Naive thymus-derived CD8-positive, alpha-beta T cell (primary cell): ENCODE measurements at regions not wholly inside any gene's neighbourhood (a gene's known extent, or its start where the extent isn't known, plus 50 kb on each side); places are given as distances from the start of the nearest gene placed in this dataset.

Experiments used
- ATAC-seq, 2 donors: fragments of 150-1000 bp; cut with Tn5 transposase in 1 of 2; sonication (Bioruptor Pico), chemical (Tn5 transposase) in 1 of 2; 1 replicate in 1 of 2; 2 replicates in 1 of 2; pipeline ENCODE4 v1.10.0; 2021; ENCODE audit warnings: mild to moderate bottlenecking in 2 of 2, moderate library complexity in 2 of 2
- POLR2A ChIA-PET: fragments of 350-600 bp; sonication (Branson Sonifier 250); formaldehyde crosslinking; loops from one replicate; lab custom pipeline; 2021; ENCODE audit warnings: antibody characterized with exemption; lab: Charles Lee
- DNase-seq, 10 donors: peaks; one replicate each; pipeline versions ENCODE4 v3.0.0 to v3.0.0-alpha.2; 2020 to 2022
- H3K27ac Mint-ChIP-seq, 10 donors: one replicate each; pipeline ENCODE4 v1.8.0; 2020 to 2022; ENCODE audit warnings: mild to moderate bottlenecking in 10 of 10, mixed read lengths in 10 of 10, moderate library complexity in 4 of 10, inconsistent platforms in 1 of 10
- H3K27me3 Mint-ChIP-seq, 5 donors: one replicate each; pipeline ENCODE4 v1.8.0; 2021 to 2022; ENCODE audit warnings: mixed read lengths in 5 of 5
- H3K36me3 Mint-ChIP-seq, 3 donors: one replicate each; pipeline ENCODE4 v1.8.0; 2020 to 2022; ENCODE audit warnings: mixed read lengths in 3 of 3, mild to moderate bottlenecking in 2 of 3, inconsistent platforms in 1 of 3
- H3K4me1 Mint-ChIP-seq, 4 donors: one replicate each; pipeline ENCODE4 v1.8.0; 2021 to 2022; ENCODE audit warnings: mixed read lengths in 4 of 4
- H3K4me3 Mint-ChIP-seq, 10 donors: one replicate each; pipeline ENCODE4 v1.8.0; 2020 to 2022; ENCODE audit warnings: mild to moderate bottlenecking in 10 of 10, mixed read lengths in 10 of 10, moderate library complexity in 6 of 10, inconsistent platforms in 1 of 10
- H3K9me3 Mint-ChIP-seq, 9 donors: one replicate each; pipeline ENCODE4 v1.8.0; 2020 to 2022; ENCODE audit warnings: mixed read lengths in 9 of 9, mild to moderate bottlenecking in 3 of 9, inconsistent platforms in 1 of 9, moderate library complexity in 1 of 9

DNA sequence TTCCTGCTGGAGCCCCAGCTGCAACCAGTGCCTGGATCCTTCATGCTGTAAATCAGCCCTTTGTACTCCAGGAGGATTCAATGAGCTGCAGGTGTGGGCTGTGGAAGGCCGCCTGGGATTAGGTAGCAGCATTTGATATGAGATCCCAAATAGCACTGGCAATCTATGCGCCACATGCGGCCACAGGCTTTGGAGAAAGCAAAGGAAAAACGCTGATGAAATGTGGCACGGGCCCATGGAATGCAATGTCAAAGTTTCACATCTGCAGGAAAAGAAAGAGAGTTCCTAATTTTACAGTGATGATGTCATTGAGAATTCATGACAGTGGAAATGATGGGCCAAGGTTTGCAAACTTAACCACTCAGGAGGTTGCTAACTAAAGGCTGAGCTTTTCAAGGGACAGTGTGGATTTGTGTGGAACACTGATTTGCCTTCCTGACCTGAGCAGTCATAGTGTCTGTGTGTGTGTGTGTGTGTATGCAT, 216.4 kb upstream of the OSR1 start:
- no peak for ATAC-seq
- DNase-seq, result no peak
- Mint-ChIP-seq H3K4me1 (no peaks in the 10 kb centered on the region), H3K36me3 (no peaks in the 10 kb centered on the region), H3K9me3 (peaks cover 0 to 3% (median 0%) of the 10 kb centered on the region in 9 donors), H3K27ac (no peak overlapping the region), H3K4me3 (no peak overlapping the region), H3K27me3 (peaks cover 4 to 61% (median 29%) of the 10 kb centered on the region in 5 donors)
- POLR2A ChIA-PET, result no interaction called here

DNA sequence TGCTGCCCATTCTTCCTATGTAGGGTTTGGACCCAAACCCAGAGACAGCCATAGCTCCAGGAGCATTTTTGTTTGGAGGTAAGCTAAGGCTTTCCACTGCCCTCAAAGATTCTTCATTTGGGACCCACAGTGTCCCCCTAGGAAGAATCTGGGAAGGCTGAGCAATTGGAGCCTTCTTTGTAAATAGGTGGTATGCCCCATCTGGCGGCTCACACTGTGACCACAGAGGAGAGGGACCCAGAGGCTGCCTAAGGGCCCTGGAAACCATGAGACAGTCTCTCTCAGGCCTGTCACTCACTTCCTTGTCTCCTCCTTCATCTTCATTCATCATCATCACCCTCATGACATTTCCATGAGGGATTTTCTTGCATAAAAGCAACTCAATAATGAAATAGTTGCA, 215.4 kb upstream of the OSR1 start:
- Mint-ChIP-seq H3K4me1 (no peaks in the 10 kb centered on the region), H3K36me3 (no peaks in the 10 kb centered on the region), H3K27ac (no peak overlapping the region), H3K4me3 (no peak overlapping the region), H3K9me3 (peaks cover 0 to 3% (median 0%) of the 10 kb centered on the region in 9 donors), H3K27me3 (peaks cover 4 to 61% (median 26%) of the 10 kb centered on the region in 5 donors)
- ATAC-seq (no peak), DNase-seq (no peak)
- POLR2A ChIA-PET, result no interaction called here

- DNase-seq, result no peak
- Mint-ChIP-seq H3K4me1 (no peaks in the 10 kb centered on the region), H3K9me3 (peaks cover 0 to 3% (median 0%) of the 10 kb centered on the region in 9 donors), H3K27me3 (peaks cover 4 to 63% (median 26%) of the 10 kb centered on the region in 5 donors), H3K27ac (no peak overlapping the region), H3K4me3 (no peak overlapping the region), H3K36me3 (no peaks in the 10 kb centered on the region)
- ATAC-seq, result no peak
- POLR2A ChIA-PET, result no interaction called here
Observed at GRCh38 chr2:19571773-19572172, 213.3 kb upstream of the OSR1 start.

DNA sequence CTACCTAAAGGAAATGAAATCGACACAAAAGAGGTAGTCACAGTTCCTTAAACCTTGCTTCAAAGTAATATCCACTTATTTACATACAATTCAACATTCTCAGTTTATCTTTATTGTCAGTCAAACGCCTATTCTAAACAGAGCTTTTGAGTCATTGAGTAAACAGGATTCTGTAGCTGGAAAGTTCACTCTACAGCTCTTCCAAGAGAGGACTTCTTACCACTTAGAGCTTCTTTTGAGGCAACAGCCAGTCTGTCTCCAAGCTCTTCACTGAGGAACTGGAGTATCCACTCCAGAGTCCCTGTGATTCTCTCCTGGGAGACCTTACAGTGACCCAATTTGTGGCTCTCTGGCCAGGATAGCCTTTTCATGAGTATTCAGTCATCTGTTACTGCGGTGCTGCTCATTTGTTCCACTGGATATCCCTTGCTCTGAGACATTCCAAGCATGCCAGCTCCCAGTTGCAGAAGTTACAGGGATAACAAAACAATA, 210.9 kb upstream of the OSR1 start:
- Mint-ChIP-seq H3K27ac (no peak overlapping the region), H3K36me3 (no peaks in the 10 kb centered on the region), H3K27me3 (peaks cover 3 to 57% (median 20%) of the 10 kb centered on the region in 5 donors), H3K9me3 (peaks cover 0 to 3% (median 0%) of the 10 kb centered on the region in 9 donors), H3K4me1 (no peaks in the 10 kb centered on the region), H3K4me3 (no peak overlapping the region)
- POLR2A ChIA-PET, result no interaction called here
- ATAC-seq, result no peak
- no peak for DNase-seq

GRCh38 chr2:19568809-19569208, 210.4 kb upstream of the OSR1 start:
- H3K9me3 Mint-ChIP-seq, result peaks cover 0 to 3% (median 0%) of the 10 kb centered on the region in 9 donors
- H3K4me3 Mint-ChIP-seq, result no peak overlapping the region
- ATAC-seq, result no peak
- POLR2A ChIA-PET, result no interaction called here
- DNase-seq, result no peak
- no peaks in the 10 kb centered on the region for H3K36me3 Mint-ChIP-seq
- no peaks in the 10 kb centered on the region for H3K4me1 Mint-ChIP-seq
- peaks cover 4 to 57% (median 22%) of the 10 kb centered on the region in 5 donors for H3K27me3 Mint-ChIP-seq
- no peak overlapping the region for H3K27ac Mint-ChIP-seq

DNA sequence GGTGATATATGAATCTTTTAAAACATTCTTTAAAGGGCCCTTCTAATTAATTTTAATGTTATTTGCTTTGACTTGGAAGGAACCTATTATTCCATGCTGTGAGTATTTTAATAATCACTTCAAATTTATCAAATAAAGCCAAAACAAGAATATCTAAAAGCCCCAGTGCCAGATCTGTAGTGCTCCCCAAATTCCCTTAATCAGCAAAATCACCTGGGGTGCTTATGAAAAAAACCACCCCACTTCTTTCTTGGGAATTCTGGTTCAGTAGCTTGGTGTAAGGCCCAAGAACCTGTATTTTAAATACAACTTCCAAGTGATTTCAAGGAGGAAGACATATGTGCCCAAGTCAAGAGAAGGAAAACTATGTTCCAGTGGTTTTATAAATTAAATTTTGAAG, 202.4 kb upstream of the OSR1 start:
- ATAC-seq (no peak), DNase-seq (no peak)
- H3K27me3 Mint-ChIP-seq, result peaks cover 0 to 39% (median 5%) of the 10 kb centered on the region in 5 donors
- no peaks in the 10 kb centered on the region for H3K36me3 Mint-ChIP-seq
- H3K4me3 Mint-ChIP-seq, result no peak overlapping the region
- peaks cover 0 to 9% (median 4%) of the 10 kb centered on the region in 4 donors for H3K4me1 Mint-ChIP-seq
- POLR2A ChIA-PET, result no interaction called here
- no peak overlapping the region for H3K27ac Mint-ChIP-seq
- no peaks in the 10 kb centered on the region for H3K9me3 Mint-ChIP-seq

- POLR2A ChIA-PET, result no interaction called here
- Mint-ChIP-seq H3K36me3 (no peaks in the 10 kb centered on the region), H3K4me1 (peaks cover 0 to 9% (median 4%) of the 10 kb centered on the region in 4 donors), H3K9me3 (no peaks in the 10 kb centered on the region), H3K27ac (peak overlapping the region in 2 of 10 donors; percentile 11 to 43), H3K27me3 (peaks cover 3 to 48% (median 5%) of the 10 kb centered on the region in 5 donors), H3K4me3 (no peak overlapping the region)
- peak in 1 of 2 donors; percentile 62 for ATAC-seq
- DNase-seq, result peak in 2 of 10 donors; percentile 20 to 25
Observed at GRCh38 chr2:19559596-19560240, 201.3 kb upstream of the OSR1 start.

DNA sequence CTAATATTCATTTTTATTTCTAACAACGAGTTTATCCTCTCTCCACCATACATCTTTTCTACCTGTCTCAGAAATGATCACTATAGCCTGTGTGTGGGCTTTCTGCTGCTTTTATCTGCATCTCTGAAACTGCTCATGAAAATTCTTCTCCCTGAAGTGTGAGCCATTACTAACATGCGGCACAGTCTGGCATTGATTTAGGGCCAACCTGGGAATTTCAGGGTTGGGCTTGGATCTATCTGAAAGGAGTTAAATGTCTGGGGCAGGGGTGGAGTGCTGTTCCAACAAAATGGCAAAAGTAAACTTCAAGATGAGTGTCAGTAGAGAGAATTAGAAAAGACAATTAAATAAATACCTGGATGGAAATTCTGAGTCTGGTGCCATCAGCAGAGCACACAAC, 198.2 kb upstream of the OSR1 start:
- peaks cover 0 to 9% (median 4%) of the 10 kb centered on the region in 4 donors for H3K4me1 Mint-ChIP-seq
- H3K27me3 Mint-ChIP-seq, result peaks cover 0 to 50% (median 11%) of the 10 kb centered on the region in 5 donors
- no peaks in the 10 kb centered on the region for H3K36me3 Mint-ChIP-seq
- no peak overlapping the region for H3K27ac Mint-ChIP-seq
- H3K4me3 Mint-ChIP-seq, result no peak overlapping the region
- POLR2A ChIA-PET, result no interaction called here
- ATAC-seq, result no peak
- DNase-seq, result no peak
- H3K9me3 Mint-ChIP-seq, result no peaks in the 10 kb centered on the region

- Mint-ChIP-seq H3K36me3 (no peaks in the 10 kb centered on the region), H3K9me3 (no peaks in the 10 kb centered on the region), H3K27ac (no peak overlapping the region), H3K27me3 (peaks cover 4 to 55% (median 20%) of the 10 kb centered on the region in 5 donors), H3K4me3 (no peak overlapping the region), H3K4me1 (peaks cover 0 to 5% (median under 1%) of the 10 kb centered on the region in 4 donors)
- ATAC-seq, result no peak
- no peak for DNase-seq
- POLR2A ChIA-PET, result no interaction called here
Observed at GRCh38 chr2:19554520-19554919, 196.1 kb upstream of the OSR1 start.

- DNase-seq, result no peak
- Mint-ChIP-seq H3K27me3 (peaks cover 7 to 62% (median 25%) of the 10 kb centered on the region in 5 donors), H3K4me1 (no peaks in the 10 kb centered on the region), H3K27ac (no peak overlapping the region), H3K9me3 (no peaks in the 10 kb centered on the region), H3K4me3 (no peak overlapping the region), H3K36me3 (no peaks in the 10 kb centered on the region)
- POLR2A ChIA-PET, result no interaction called here
- no peak for ATAC-seq
Observed at GRCh38 chr2:19552270-19552669, 193.8 kb upstream of the OSR1 start.

DNA sequence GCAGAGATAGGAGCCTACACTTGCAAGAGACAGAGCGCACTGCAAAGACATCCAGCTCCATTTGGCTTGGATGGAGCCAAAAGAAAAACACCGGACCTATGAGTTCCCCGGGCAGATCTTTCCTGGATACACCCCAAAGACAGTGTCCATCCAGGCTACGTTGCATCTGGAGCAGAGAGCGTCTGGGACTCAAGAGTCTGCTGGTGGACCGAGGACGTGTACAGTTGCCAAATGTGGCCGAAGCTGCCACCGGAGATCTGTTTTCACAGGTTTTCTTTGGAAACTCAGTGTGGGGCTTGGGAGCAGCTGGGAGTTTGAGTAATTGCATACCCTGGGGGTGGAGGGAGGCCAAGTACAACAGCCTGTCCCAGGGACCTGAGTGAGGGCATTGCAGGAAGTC, 192.3 kb upstream of the OSR1 start:
- POLR2A ChIA-PET, result no interaction called here
- no peak overlapping the region for H3K4me3 Mint-ChIP-seq
- H3K4me1 Mint-ChIP-seq, result no peaks in the 10 kb centered on the region
- DNase-seq, result no peak
- peaks cover 7 to 49% (median 23%) of the 10 kb centered on the region in 5 donors for H3K27me3 Mint-ChIP-seq
- no peak for ATAC-seq
- no peak overlapping the region for H3K27ac Mint-ChIP-seq
- no peaks in the 10 kb centered on the region for H3K36me3 Mint-ChIP-seq
- H3K9me3 Mint-ChIP-seq, result peaks cover 0 to 1% (median 0%) of the 10 kb centered on the region in 9 donors

- no peak for DNase-seq
- H3K4me1 Mint-ChIP-seq, result no peaks in the 10 kb centered on the region
- ATAC-seq, result no peak
- H3K4me3 Mint-ChIP-seq, result no peak overlapping the region
- POLR2A ChIA-PET, result no interaction called here
- no peak overlapping the region for H3K27ac Mint-ChIP-seq
- peaks cover 0 to 9% (median 0%) of the 10 kb centered on the region in 9 donors for H3K9me3 Mint-ChIP-seq
- H3K27me3 Mint-ChIP-seq, result peaks cover 7 to 40% (median 18%) of the 10 kb centered on the region in 5 donors
- no peaks in the 10 kb centered on the region for H3K36me3 Mint-ChIP-seq
Observed at GRCh38 chr2:19549821-19550220, 191.4 kb upstream of the OSR1 start.

DNA sequence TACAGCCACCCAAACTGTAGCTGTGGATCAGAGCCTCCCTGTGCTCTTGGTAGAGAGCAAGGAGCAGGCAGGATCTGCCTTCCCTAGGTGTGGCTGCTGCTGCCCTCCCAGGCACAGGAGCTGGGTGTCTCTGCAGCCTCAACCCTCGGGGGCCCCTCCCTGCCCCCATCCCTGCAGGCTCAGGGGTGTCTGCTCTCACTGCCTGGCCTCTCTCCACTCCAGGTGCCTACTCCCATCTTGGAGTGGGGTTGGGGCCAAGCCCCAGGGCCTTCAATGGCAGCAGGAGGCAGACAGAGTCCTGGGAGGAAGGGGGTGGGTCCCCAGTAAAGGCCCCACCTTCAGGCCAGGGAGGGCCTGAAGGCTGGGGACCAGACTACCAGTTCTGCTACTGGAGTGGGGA, 189.7 kb upstream of the OSR1 start:
- H3K27me3 Mint-ChIP-seq, result peaks cover 7 to 24% (median 16%) of the 10 kb centered on the region in 5 donors
- DNase-seq (no peak), ATAC-seq (no peak)
- H3K4me3 Mint-ChIP-seq, result no peak overlapping the region
- POLR2A ChIA-PET, result no interaction called here
- no peaks in the 10 kb centered on the region for H3K36me3 Mint-ChIP-seq
- H3K4me1 Mint-ChIP-seq, result no peaks in the 10 kb centered on the region
- H3K27ac Mint-ChIP-seq, result no peak overlapping the region
- peaks cover 0 to 9% (median 0%) of the 10 kb centered on the region in 9 donors for H3K9me3 Mint-ChIP-seq
